ENCODE measurements at regions not wholly inside any gene's neighbourhood (a gene's known extent, or its start where the extent isn't known, plus 50 kb on each side); places are given as distances from the start of the nearest gene placed in this dataset.

DNA sequence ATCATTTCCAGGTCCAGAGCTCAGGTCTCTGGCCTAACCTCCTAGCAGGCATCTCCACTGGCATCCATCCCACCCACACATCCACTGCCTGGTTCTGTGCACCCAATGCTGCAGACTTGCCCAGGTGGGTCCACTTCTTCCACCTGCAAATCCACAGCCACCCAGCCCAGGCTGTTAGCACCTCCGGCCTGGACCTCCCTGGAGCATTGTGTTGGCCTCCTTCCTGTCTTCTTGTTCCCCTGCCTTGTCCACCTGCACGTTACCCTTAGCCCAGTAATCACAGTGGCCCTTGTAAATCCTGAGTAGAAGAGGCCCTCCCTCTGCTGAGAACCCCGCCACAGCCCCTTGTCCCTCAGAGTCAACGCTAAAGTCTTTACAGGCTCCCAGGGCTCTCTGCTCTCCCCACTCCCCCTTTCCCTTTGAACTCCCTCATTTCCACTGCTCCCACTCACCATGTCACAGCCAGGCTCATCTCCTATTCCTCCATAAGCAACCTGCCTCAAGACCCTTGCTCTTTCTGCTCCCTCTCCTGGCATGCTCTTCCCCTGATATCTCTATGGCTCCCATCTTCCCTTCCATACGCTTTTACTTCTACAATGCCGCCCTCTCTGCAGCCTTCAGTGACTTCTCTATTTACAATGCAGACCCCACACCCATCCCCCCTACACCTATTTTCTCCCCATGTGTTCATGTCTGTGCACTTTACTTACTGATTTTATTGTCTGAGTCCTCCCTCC lies 288.8 kb downstream of the FOXL1 start:
- no peak overlapping the region for H3K9ac ChIP-seq (ENCODE audit: control insufficient read depth, insufficient read depth, low read length)
- WGBS (ENCODE audit: insufficient coverage, insufficient replicate concordance, low lambda C conversion rate, missing lambda C conversion rate) = 40% methylated on average over 6 of the region's 6 CpGs
- no peak for DNase-seq (ENCODE audit: low read depth, low spot score)
- H3K9me3 ChIP-seq (replicated peaks; ENCODE audit: control insufficient read depth, insufficient read depth, low read length) = no peaks in the 10 kb centered on the region
- H3K4me1 ChIP-seq (ENCODE audit: control insufficient read depth, insufficient read depth, low read length) = no peaks in the 10 kb centered on the region
- no peak for FAIRE-seq
- H3K36me3 ChIP-seq (ENCODE audit: control insufficient read depth in 2 of 2, insufficient read depth in 2 of 2, low read length in 1 of 2) = no peaks in the 10 kb centered on the region
- ATAC-seq = no peak
- H3K4me3 ChIP-seq = no peak overlapping the region
- ChIA-PET RAD21 (ENCODE audit: unreplicated experiment) (no interaction called here), POLR2A (no interaction called here), SMC1A (ENCODE audit: uncharacterized antibody, unreplicated experiment) (no interaction called here), CTCF (no interaction called here)
- H3K27ac ChIP-seq (ENCODE audit: control insufficient read depth, insufficient read depth) = no peak overlapping the region
- intact Hi-C loops (cut with micrococcal nuclease; ENCODE audit: unreplicated experiment) (no loop called here), in situ Hi-C loops (cut with MboI) (no loop called here)
- no TSS peak for BruUV-seq (replicated peaks)
- no peaks in the 10 kb centered on the region for H3K79me2 ChIP-seq (ENCODE audit: control insufficient read depth, insufficient read depth, low read length)
- no peak for TF ChIP-seq ETV6 (conservative IDR thresholded peaks at IDR 0.05 in 1 of 2, IDR thresholded peaks at IDR 0.05 in 1 of 2; ENCODE audit: borderline replicate concordance in 1 of 2, low read depth in 1 of 2)
- TF ChIP-seq, protein P1, sequence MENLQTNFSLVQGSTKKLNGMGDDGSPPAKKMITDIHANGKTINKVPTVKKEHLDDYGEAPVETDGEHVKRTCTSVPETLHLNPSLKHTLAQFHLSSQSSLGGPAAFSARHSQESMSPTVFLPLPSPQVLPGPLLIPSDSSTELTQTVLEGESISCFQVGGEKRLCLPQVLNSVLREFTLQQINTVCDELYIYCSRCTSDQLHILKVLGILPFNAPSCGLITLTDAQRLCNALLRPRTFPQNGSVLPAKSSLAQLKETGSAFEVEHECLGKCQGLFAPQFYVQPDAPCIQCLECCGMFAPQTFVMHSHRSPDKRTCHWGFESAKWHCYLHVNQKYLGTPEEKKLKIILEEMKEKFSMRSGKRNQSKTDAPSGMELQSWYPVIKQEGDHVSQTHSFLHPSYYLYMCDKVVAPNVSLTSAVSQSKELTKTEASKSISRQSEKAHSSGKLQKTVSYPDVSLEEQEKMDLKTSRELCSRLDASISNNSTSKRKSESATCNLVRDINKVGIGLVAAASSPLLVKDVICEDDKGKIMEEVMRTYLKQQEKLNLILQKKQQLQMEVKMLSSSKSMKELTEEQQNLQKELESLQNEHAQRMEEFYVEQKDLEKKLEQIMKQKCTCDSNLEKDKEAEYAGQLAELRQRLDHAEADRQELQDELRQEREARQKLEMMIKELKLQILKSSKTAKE (IDR thresholded peaks at IDR 0.05; ENCODE audit: low read depth, poor library complexity, severe bottlenecking) = no peak
- TF ChIP-seq, protein P2, sequence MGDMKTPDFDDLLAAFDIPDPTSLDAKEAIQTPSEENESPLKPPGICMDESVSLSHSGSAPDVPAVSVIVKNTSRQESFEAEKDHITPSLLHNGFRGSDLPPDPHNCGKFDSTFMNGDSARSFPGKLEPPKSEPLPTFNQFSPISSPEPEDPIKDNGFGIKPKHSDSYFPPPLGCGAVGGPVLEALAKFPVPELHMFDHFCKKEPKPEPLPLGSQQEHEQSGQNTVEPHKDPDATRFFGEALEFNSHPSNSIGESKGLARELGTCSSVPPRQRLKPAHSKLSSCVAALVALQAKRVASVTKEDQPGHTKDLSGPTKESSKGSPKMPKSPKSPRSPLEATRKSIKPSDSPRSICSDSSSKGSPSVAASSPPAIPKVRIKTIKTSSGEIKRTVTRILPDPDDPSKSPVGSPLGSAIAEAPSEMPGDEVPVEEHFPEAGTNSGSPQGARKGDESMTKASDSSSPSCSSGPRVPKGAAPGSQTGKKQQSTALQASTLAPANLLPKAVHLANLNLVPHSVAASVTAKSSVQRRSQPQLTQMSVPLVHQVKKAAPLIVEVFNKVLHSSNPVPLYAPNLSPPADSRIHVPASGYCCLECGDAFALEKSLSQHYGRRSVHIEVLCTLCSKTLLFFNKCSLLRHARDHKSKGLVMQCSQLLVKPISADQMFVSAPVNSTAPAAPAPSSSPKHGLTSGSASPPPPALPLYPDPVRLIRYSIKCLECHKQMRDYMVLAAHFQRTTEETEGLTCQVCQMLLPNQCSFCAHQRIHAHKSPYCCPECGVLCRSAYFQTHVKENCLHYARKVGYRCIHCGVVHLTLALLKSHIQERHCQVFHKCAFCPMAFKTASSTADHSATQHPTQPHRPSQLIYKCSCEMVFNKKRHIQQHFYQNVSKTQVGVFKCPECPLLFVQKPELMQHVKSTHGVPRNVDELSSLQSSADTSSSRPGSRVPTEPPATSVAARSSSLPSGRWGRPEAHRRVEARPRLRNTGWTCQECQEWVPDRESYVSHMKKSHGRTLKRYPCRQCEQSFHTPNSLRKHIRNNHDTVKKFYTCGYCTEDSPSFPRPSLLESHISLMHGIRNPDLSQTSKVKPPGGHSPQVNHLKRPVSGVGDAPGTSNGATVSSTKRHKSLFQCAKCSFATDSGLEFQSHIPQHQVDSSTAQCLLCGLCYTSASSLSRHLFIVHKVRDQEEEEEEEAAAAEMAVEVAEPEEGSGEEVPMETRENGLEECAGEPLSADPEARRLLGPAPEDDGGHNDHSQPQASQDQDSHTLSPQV (IDR thresholded peaks at IDR 0.05) = no peak
- no peak for TF ChIP-seq CHD2 (IDR thresholded peaks at IDR 0.05; ENCODE audit: borderline replicate concordance, low read depth, low read length)
- H3K4me2 ChIP-seq (ENCODE audit: control insufficient read depth, insufficient read depth) = no peak overlapping the region
- H2AFZ ChIP-seq (ENCODE audit: control insufficient read depth, low read depth, low read length) = no peak overlapping the region
- no peaks in the 10 kb centered on the region for H3K27me3 ChIP-seq (replicated peaks in 1 of 2; ENCODE audit: control insufficient read depth in 2 of 2, insufficient read depth in 2 of 2, low read length in 1 of 2)
- no peaks in the 10 kb centered on the region for H4K20me1 ChIP-seq (ENCODE audit: control insufficient read depth, insufficient read depth)
